Neural cell (in vitro differentiated cells): ENCODE measurements at regions not wholly inside any gene's neighbourhood (a gene's known extent, or its start where the extent isn't known, plus 50 kb on each side); places are given as distances from the start of the nearest gene placed in this dataset.

Source experiments
- EP300 ChIP-seq: fragments of 450-650 bp; conservative IDR thresholded peaks from 2 replicates; pipeline ENCODE4 v1.6.1; 2014; ENCODE audit warnings: antibody characterized with exemption, mild to moderate bottlenecking, moderate library complexity; ENCODE audit not compliant: poor library complexity, severe bottlenecking
- EZH2 ChIP-seq: fragments of 200-600, 300-800 bp; shearing (Covaris generic), sonication (generic); IDR thresholded peaks from 2 replicates; pipeline ENCODE4 v1.6.1; 2014; ENCODE audit warnings: antibody characterized with exemption, low read length, borderline replicate concordance, mild to moderate bottlenecking; ENCODE audit not compliant: insufficient read depth, poor library complexity, severe bottlenecking
- MXI1 ChIP-seq: fragments of 450-650 bp; conservative IDR thresholded peaks from 2 replicates; pipeline ENCODE4 v1.6.1; 2014; ENCODE audit warnings: antibody characterized with exemption, mild to moderate bottlenecking; ENCODE audit not compliant: poor library complexity, severe bottlenecking
- POLR2AphosphoS5 ChIP-seq: IDR thresholded peaks from 2 replicates; pipeline ENCODE4 v1.6.1; 2012
- RAD21 ChIP-seq: fragments of 450-650 bp; conservative IDR thresholded peaks from 2 replicates; pipeline ENCODE4 v1.6.1; 2014; ENCODE audit warnings: antibody characterized with exemption, mild to moderate bottlenecking, moderate library complexity
- TAF1 ChIP-seq: IDR thresholded peaks from 2 replicates; pipeline ENCODE4 v1.6.1; 2012; ENCODE audit warnings: low read depth
- TF ChIP-seq, protein P1 (sequence below): fragments of 450-650 bp; IDR thresholded peaks from 2 replicates; pipeline ENCODE4 v1.5.1; 2014; ENCODE audit warnings: antibody characterized with exemption, mild to moderate bottlenecking, moderate library complexity; ENCODE audit not compliant: poor library complexity, severe bottlenecking
- TF ChIP-seq, protein P2 (sequence below): IDR thresholded peaks from 2 replicates; pipeline ENCODE4 v1.6.1; 2012; ENCODE audit warnings: borderline replicate concordance

GRCh38 chr3:76627236-76627635 lies 412.7 kb upstream of the ROBO2 start:
- TF ChIP-seq, protein P1, sequence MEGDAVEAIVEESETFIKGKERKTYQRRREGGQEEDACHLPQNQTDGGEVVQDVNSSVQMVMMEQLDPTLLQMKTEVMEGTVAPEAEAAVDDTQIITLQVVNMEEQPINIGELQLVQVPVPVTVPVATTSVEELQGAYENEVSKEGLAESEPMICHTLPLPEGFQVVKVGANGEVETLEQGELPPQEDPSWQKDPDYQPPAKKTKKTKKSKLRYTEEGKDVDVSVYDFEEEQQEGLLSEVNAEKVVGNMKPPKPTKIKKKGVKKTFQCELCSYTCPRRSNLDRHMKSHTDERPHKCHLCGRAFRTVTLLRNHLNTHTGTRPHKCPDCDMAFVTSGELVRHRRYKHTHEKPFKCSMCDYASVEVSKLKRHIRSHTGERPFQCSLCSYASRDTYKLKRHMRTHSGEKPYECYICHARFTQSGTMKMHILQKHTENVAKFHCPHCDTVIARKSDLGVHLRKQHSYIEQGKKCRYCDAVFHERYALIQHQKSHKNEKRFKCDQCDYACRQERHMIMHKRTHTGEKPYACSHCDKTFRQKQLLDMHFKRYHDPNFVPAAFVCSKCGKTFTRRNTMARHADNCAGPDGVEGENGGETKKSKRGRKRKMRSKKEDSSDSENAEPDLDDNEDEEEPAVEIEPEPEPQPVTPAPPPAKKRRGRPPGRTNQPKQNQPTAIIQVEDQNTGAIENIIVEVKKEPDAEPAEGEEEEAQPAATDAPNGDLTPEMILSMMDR = no peak
- no peak for TF ChIP-seq EP300
- no peak for TF ChIP-seq RAD21
- TF ChIP-seq EZH2 = no peak
- TF ChIP-seq POLR2AphosphoS5 = no peak
- TF ChIP-seq, protein P2, sequence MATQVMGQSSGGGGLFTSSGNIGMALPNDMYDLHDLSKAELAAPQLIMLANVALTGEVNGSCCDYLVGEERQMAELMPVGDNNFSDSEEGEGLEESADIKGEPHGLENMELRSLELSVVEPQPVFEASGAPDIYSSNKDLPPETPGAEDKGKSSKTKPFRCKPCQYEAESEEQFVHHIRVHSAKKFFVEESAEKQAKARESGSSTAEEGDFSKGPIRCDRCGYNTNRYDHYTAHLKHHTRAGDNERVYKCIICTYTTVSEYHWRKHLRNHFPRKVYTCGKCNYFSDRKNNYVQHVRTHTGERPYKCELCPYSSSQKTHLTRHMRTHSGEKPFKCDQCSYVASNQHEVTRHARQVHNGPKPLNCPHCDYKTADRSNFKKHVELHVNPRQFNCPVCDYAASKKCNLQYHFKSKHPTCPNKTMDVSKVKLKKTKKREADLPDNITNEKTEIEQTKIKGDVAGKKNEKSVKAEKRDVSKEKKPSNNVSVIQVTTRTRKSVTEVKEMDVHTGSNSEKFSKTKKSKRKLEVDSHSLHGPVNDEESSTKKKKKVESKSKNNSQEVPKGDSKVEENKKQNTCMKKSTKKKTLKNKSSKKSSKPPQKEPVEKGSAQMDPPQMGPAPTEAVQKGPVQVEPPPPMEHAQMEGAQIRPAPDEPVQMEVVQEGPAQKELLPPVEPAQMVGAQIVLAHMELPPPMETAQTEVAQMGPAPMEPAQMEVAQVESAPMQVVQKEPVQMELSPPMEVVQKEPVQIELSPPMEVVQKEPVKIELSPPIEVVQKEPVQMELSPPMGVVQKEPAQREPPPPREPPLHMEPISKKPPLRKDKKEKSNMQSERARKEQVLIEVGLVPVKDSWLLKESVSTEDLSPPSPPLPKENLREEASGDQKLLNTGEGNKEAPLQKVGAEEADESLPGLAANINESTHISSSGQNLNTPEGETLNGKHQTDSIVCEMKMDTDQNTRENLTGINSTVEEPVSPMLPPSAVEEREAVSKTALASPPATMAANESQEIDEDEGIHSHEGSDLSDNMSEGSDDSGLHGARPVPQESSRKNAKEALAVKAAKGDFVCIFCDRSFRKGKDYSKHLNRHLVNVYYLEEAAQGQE = no peak
- TF ChIP-seq TAF1 = no peak
- TF ChIP-seq MXI1 = no peak
